ENCODE measurements at regions not wholly inside any gene's neighbourhood (a gene's known extent, or its start where the extent isn't known, plus 50 kb on each side); places are given as distances from the start of the nearest gene placed in this dataset.

DNA sequence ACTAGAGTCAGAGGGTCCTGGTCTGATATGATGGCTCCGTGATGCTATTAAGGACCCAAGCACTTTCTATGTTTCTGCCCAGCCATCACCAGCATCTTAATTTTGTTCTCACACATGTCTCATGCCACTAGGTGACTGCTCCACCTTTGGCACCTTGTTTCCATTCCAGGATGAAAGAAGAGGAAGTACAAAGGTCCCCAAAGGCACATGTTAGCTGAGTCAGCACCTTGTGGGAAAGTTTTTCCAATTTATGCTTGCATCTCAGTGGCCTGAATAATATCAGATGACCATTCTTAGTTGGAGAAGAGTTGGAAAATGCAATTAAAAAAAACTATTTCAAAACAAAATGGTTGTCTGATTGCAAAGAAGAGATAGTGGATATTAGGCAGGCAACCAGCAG, 341.0 kb upstream of the NPSR1 start:
- TF ChIP-seq, protein P1, sequence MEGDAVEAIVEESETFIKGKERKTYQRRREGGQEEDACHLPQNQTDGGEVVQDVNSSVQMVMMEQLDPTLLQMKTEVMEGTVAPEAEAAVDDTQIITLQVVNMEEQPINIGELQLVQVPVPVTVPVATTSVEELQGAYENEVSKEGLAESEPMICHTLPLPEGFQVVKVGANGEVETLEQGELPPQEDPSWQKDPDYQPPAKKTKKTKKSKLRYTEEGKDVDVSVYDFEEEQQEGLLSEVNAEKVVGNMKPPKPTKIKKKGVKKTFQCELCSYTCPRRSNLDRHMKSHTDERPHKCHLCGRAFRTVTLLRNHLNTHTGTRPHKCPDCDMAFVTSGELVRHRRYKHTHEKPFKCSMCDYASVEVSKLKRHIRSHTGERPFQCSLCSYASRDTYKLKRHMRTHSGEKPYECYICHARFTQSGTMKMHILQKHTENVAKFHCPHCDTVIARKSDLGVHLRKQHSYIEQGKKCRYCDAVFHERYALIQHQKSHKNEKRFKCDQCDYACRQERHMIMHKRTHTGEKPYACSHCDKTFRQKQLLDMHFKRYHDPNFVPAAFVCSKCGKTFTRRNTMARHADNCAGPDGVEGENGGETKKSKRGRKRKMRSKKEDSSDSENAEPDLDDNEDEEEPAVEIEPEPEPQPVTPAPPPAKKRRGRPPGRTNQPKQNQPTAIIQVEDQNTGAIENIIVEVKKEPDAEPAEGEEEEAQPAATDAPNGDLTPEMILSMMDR (IDR thresholded peaks at IDR 0.05): no peak
- TF ChIP-seq POLR2A (IDR thresholded peaks at IDR 0.05): no peak
